ENCODE measurements at regions not wholly inside any gene's neighbourhood (a gene's known extent, or its start where the extent isn't known, plus 50 kb on each side); places are given as distances from the start of the nearest gene placed in this dataset.

DNA sequence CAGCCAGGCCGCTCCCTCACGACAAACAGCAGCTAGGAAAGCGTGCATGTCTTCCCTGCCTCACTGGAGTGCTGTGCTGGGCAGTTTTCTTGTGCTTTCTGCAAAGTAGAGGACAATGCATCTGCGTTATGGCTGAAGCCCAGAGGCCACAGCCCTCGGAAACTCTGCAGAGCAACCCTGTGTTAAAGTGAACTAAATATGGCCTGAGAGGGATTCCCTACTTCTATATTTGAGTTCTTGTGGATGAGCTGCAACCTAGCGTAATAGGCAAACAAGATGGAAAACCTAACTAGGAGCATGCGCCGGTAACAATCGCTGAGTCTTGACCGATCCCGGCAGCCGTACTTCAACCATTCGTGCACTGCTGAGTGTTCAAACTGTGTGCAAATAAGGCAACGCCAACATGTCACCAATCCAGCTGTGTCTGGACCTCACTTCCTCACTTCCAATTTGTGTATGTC, 471.9 kb upstream of the HS6ST1 start:
- Mint-ChIP-seq H3K27me3 (ENCODE audit: insufficient read depth, unreplicated experiment) (no peaks in the 10 kb centered on the region), H3K4me1 (ENCODE audit: low read depth, unreplicated experiment) (no peaks in the 10 kb centered on the region), H3K36me3 (ENCODE audit: insufficient read depth, unreplicated experiment) (no peaks in the 10 kb centered on the region), H3K27ac (ENCODE audit: unreplicated experiment) (no peak overlapping the region), H3K4me3 (ENCODE audit: unreplicated experiment) (no peak overlapping the region), H3K9me3 (ENCODE audit: unreplicated experiment) (peaks cover 10% of the 10 kb centered on the region)
- BruUV-seq (replicated peaks), result no TSS peak
- intact Hi-C loops (cut with micrococcal nuclease; ENCODE audit: unreplicated experiment), result no loop called here
- TF ChIP-seq, protein P1, sequence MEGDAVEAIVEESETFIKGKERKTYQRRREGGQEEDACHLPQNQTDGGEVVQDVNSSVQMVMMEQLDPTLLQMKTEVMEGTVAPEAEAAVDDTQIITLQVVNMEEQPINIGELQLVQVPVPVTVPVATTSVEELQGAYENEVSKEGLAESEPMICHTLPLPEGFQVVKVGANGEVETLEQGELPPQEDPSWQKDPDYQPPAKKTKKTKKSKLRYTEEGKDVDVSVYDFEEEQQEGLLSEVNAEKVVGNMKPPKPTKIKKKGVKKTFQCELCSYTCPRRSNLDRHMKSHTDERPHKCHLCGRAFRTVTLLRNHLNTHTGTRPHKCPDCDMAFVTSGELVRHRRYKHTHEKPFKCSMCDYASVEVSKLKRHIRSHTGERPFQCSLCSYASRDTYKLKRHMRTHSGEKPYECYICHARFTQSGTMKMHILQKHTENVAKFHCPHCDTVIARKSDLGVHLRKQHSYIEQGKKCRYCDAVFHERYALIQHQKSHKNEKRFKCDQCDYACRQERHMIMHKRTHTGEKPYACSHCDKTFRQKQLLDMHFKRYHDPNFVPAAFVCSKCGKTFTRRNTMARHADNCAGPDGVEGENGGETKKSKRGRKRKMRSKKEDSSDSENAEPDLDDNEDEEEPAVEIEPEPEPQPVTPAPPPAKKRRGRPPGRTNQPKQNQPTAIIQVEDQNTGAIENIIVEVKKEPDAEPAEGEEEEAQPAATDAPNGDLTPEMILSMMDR (IDR thresholded peaks at IDR 0.05; ENCODE audit: insufficient read depth in 1 of 2, low read depth in 1 of 2, low read length in 1 of 2, severe bottlenecking in 1 of 2, unreplicated experiment in 1 of 2), result no peak
- no peak for DNase-seq
- Histone ChIP-seq H3K9me3 (no peaks in the 10 kb centered on the region; the same call in 1 of the 2 replicates), H3K4me1 (no peaks in the 10 kb centered on the region), H3K4me3 (ENCODE audit: low read depth, low read length) (no peak overlapping the region), H3K36me3 (ENCODE audit: control insufficient read depth, insufficient read depth, low read length) (no peaks in the 10 kb centered on the region), H3K27me3 (replicated peaks; ENCODE audit: control insufficient read depth, insufficient read depth, low read length) (no peaks in the 10 kb centered on the region)
- CTCF ChIA-PET, result interaction anchor here (0.6 kb wide), 1 partner anchor 15 kb away, joined by 7 read pairs; no protein-coding TSS in a partner anchor
- POLR2A ChIA-PET, result no interaction called here

DNA sequence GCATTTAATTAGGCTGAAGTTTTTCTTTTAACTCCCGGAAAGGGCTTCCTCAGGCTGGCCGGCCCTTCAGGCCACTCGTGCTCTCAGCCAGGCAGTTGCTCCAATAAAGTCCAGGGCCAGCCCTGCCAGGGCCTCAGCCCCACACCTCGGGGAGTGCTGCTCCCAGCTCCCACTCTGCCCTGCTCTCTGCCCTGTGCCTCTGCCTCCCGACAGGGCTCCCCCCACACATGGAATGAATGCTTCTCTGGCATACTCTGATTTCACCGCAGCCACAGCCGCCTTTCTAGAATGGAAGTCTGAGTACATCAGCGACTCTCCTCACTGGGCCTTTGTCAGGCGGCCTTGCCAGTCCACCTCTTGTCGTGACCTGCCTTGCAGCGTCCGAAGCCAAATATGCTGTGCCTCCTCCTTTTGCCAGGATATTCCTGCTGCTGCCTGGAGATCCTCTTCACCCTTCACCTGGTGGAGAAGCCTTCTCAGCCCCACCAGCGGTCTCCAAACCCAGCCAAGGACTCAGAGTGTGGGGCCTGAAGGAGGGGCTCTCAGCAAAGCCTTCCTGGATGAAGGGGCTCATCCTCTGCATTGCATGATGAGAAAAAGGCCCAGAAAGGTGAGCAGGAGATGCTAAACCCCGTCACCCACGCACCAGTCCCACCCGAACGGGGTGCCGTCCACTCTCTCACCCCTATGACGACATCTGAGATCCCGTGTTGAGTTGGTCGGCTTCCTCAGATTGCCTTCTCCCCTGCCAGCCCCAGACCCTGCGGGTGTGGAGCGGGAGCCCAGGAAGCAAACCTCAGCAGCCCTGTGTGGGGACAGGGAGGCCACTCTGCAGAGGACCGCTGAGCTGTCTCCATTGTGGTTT, 472.7 kb upstream of the HS6ST1 start:
- intact Hi-C loops (cut with micrococcal nuclease; ENCODE audit: unreplicated experiment), result no loop called here
- H3K36me3 ChIP-seq (ENCODE audit: control insufficient read depth, insufficient read depth, low read length), result no peaks in the 10 kb centered on the region
- no peaks in the 10 kb centered on the region for H3K27me3 Mint-ChIP-seq (ENCODE audit: insufficient read depth, unreplicated experiment)
- no peak overlapping the region for H3K4me3 Mint-ChIP-seq (ENCODE audit: unreplicated experiment)
- H3K4me1 Mint-ChIP-seq (ENCODE audit: low read depth, unreplicated experiment), result no peaks in the 10 kb centered on the region
- no peaks in the 10 kb centered on the region for H3K36me3 Mint-ChIP-seq (ENCODE audit: insufficient read depth, unreplicated experiment)
- H3K27me3 ChIP-seq (replicated peaks; ENCODE audit: control insufficient read depth, insufficient read depth, low read length), result no peaks in the 10 kb centered on the region
- no TSS peak for BruUV-seq (replicated peaks)
- POLR2A ChIA-PET, result no interaction called here
- no peaks in the 10 kb centered on the region for H3K4me1 ChIP-seq
- CTCF ChIA-PET, result no interaction called here
- TF ChIP-seq, protein P1 (IDR thresholded peaks at IDR 0.05; ENCODE audit: insufficient read depth in 1 of 2, low read depth in 1 of 2, low read length in 1 of 2, severe bottlenecking in 1 of 2, unreplicated experiment in 1 of 2), result no peak
- H3K27ac Mint-ChIP-seq (ENCODE audit: unreplicated experiment), result no peak overlapping the region
- no peak for DNase-seq
- no peaks in the 10 kb centered on the region; the same call in 1 of the 2 replicates for H3K9me3 ChIP-seq
- no peak overlapping the region for H3K4me3 ChIP-seq (ENCODE audit: low read depth, low read length)
- H3K9me3 Mint-ChIP-seq (ENCODE audit: unreplicated experiment), result peaks cover 10% of the 10 kb centered on the region

DNA sequence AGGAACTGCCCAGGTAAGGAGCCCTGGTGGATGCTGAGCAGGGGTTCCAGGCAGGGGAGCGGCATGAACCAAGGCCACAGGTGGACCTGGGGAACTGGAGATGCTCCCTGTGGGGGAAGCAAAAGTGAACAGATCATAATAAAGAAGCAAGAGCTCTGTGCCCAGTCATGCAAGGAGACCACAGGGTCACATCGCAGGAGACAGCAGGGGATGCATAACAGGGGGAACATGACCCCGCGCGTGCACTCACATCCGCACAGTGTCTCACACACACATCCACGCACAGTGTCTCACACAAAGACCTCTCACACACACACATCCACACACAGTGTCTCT, 473.3 kb upstream of the HS6ST1 start:
- H3K9me3 ChIP-seq, result no peaks in the 10 kb centered on the region; the same call in 1 of the 2 replicates
- Mint-ChIP-seq H3K27me3 (ENCODE audit: insufficient read depth, unreplicated experiment) (no peaks in the 10 kb centered on the region), H3K36me3 (ENCODE audit: insufficient read depth, unreplicated experiment) (no peaks in the 10 kb centered on the region), H3K27ac (ENCODE audit: unreplicated experiment) (no peak overlapping the region), H3K4me1 (ENCODE audit: low read depth, unreplicated experiment) (no peaks in the 10 kb centered on the region), H3K4me3 (ENCODE audit: unreplicated experiment) (no peak overlapping the region), H3K9me3 (ENCODE audit: unreplicated experiment) (peaks cover 10% of the 10 kb centered on the region)
- ChIA-PET CTCF (no interaction called here), POLR2A (no interaction called here)
- no peaks in the 10 kb centered on the region for H3K4me1 ChIP-seq
- BruUV-seq (replicated peaks), result no TSS peak
- intact Hi-C loops (cut with micrococcal nuclease; ENCODE audit: unreplicated experiment), result no loop called here
- no peaks in the 10 kb centered on the region for H3K36me3 ChIP-seq (ENCODE audit: control insufficient read depth, insufficient read depth, low read length)
- no peaks in the 10 kb centered on the region for H3K27me3 ChIP-seq (replicated peaks; ENCODE audit: control insufficient read depth, insufficient read depth, low read length)
- TF ChIP-seq, protein P1 (IDR thresholded peaks at IDR 0.05; ENCODE audit: insufficient read depth in 1 of 2, low read depth in 1 of 2, low read length in 1 of 2, severe bottlenecking in 1 of 2, unreplicated experiment in 1 of 2), result no peak
- H3K4me3 ChIP-seq (ENCODE audit: low read depth, low read length), result no peak overlapping the region
- no peak for DNase-seq

Data from Caco-2 (cell line).